IPS DF 6.9 (cell line): ENCODE measurements at regions not wholly inside any gene's neighbourhood (a gene's known extent, or its start where the extent isn't known, plus 50 kb on each side); places are given as distances from the start of the nearest gene placed in this dataset.

Source experiments
- DNase-seq: peaks from one replicate; pipeline ENCODE4 v3.0.0-alpha.2; 2013; ENCODE audit warnings: low read depth, low spot score
- H3K27ac ChIP-seq: one replicate; pipeline ENCODE4 v1.5.1; 2013; ENCODE audit warnings: low read length, control low read depth
- H3K27me3 ChIP-seq: 2 replicates; pipeline ENCODE4 v1.6.1; 2013; ENCODE audit warnings: mild to moderate bottlenecking, low read length; ENCODE audit not compliant: control insufficient read depth, insufficient read depth
- H3K36me3 ChIP-seq: 2 replicates; pipeline ENCODE4 v1.6.1; 2013; ENCODE audit warnings: low read length; ENCODE audit not compliant: control insufficient read depth, insufficient read depth
- H3K4me1 ChIP-seq: 2 replicates; pipeline ENCODE4 v1.6.1; 2013; ENCODE audit warnings: low read length; ENCODE audit not compliant: control insufficient read depth, insufficient read depth
- H3K4me3 ChIP-seq: 2 replicates; pipeline ENCODE4 v1.5.1; 2013; ENCODE audit warnings: mild to moderate bottlenecking, low read length
- H3K9me3 ChIP-seq: 2 replicates; pipeline ENCODE4 v1.6.1; 2013; ENCODE audit warnings: low read length, inconsistent platforms; ENCODE audit not compliant: control insufficient read depth, insufficient read depth
- WGBS: extraction: QIAGEN DNeasy Blood & Tissue Kit; methylation state at CpG from one replicate; pipeline ENCODE4 v1.1.7; 2013; ENCODE audit warnings: mixed read lengths, missing lambda C conversion rate; ENCODE audit not compliant: insufficient read length, insufficient coverage; 5-methylcytosine and 5-hydroxymethylcytosine counted together

DNA sequence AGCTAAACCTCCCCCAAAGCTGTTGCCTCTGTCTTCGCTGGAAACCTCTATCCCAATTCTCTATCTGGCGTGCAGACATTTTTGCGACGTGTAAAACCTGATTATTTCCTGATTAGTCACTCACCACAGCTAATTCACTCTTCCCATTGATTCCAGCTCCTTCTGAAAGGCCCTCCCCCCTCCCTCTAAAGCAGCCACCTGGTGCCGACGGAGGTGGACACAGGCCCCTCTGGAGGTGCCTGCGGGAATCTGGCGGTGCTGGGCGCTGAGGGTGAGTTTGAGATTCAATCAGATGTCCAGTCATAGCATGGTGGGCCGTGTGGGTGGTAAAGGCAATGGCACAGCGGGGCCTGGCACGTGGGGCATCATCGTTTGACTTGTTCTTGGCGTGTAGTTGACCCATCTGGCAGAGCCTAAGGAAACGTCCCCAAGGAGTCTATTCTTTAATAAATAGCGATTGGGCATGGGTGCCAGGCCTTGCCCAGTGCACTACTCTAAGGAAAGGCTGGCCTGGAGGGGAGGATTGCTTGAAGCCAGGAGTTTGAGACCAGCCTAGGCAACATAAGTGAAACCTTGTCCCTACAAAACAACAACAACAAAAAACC is 271.1 kb upstream of the MVB12B start:
- Histone ChIP-seq H3K27me3 (no peaks in the 10 kb centered on the region), H3K36me3 (no peaks in the 10 kb centered on the region), H3K4me1 (no peaks in the 10 kb centered on the region), H3K4me3 (no peak overlapping the region), H3K27ac (no peak overlapping the region), H3K9me3 (no peaks in the 10 kb centered on the region)
- no CpG with 5 or more reads among the region's 16 CpGs for WGBS
- no peak for DNase-seq

DNA sequence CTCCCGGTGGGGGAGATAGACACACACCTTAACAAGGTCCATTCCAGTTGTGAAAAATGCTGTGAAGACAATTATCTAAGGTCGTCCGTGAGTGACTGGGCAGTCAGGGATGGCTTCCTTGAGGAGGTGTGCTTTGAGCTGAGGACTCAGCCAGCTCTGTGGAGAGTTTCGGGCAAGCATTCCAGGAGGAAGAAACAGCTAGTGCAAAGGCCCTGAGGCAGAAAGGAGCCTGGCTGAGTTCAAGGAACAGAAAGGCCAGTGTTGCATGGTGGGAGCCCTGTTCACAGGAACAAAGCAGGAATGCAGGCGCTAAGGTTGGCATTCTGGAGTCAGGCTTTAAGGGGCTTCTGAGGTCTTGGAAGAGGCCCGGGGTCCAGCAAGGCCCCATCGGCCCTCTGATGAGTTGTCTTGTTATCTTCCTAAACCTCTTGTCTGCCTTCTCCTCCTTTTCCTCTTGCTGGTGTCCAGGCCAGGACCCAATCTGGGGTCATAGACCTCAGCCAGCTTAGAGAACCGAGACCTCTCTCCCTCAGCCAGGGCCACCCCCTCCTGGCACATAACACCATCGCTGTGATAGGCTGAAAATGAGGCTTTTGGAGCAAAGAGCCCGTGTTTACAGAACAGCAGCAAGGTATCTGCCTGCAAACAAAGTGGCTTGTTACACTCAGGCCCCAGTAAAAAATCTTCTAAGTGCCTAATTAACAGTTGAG is 270.2 kb upstream of the MVB12B start:
- no CpG with 5 or more reads among the region's 10 CpGs for WGBS
- no peaks in the 10 kb centered on the region for H3K9me3 ChIP-seq
- H3K4me3 ChIP-seq: no peak overlapping the region
- DNase-seq: no peak
- H3K4me1 ChIP-seq: no peaks in the 10 kb centered on the region
- H3K36me3 ChIP-seq: no peaks in the 10 kb centered on the region
- no peak overlapping the region for H3K27ac ChIP-seq
- no peaks in the 10 kb centered on the region for H3K27me3 ChIP-seq

GRCh38 chr9:126057121-126057825 is 269.4 kb upstream of the MVB12B start:
- Histone ChIP-seq H3K27me3 (no peaks in the 10 kb centered on the region), H3K9me3 (no peaks in the 10 kb centered on the region), H3K36me3 (no peaks in the 10 kb centered on the region), H3K4me3 (no peak overlapping the region), H3K4me1 (no peaks in the 10 kb centered on the region), H3K27ac (no peak overlapping the region)
- WGBS: 100% methylated on average over 1 of the region's 31 CpGs
- no peak for DNase-seq

- Histone ChIP-seq H3K4me1 (no peaks in the 10 kb centered on the region), H3K36me3 (no peaks in the 10 kb centered on the region), H3K4me3 (no peak overlapping the region), H3K27me3 (no peaks in the 10 kb centered on the region), H3K9me3 (no peaks in the 10 kb centered on the region), H3K27ac (no peak overlapping the region)
- no peak for DNase-seq
- WGBS: 100% methylated on average over 1 of the region's 9 CpGs
These were observed 268.6 kb upstream of the MVB12B start for GRCh38 chr9:126058011-126058531.

- H3K4me1 ChIP-seq: no peaks in the 10 kb centered on the region
- no CpG with 5 or more reads among the region's 16 CpGs for WGBS
- no peak overlapping the region for H3K4me3 ChIP-seq
- no peak for DNase-seq
- no peaks in the 10 kb centered on the region for H3K9me3 ChIP-seq
- H3K27ac ChIP-seq: no peak overlapping the region
- H3K27me3 ChIP-seq: no peaks in the 10 kb centered on the region
- H3K36me3 ChIP-seq: no peaks in the 10 kb centered on the region
These were observed 268.0 kb upstream of the MVB12B start for GRCh38 chr9:126058591-126058990.

DNA sequence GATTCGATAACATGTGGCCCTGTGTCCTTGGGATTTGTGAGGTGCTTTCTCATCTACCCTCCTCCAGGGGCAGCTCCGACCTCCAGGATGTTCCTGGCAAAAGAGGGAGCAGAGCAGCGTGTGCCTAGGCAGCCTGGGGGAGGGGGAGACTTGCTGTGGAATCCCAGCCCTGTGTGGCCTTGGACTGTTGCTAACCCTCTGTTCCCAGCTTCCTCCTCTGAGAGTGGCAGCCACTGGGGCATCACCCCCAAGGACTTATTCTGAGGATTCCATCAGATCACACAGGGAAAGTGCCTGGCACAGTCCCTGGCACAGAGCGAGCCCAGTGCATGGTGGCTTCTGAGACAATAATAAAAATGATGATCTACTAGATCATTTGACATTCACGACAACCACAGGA is 265.1 kb upstream of the MVB12B start:
- no peak overlapping the region for H3K27ac ChIP-seq
- H3K36me3 ChIP-seq: no peaks in the 10 kb centered on the region
- H3K9me3 ChIP-seq: no peaks in the 10 kb centered on the region
- no peaks in the 10 kb centered on the region for H3K27me3 ChIP-seq
- H3K4me1 ChIP-seq: no peaks in the 10 kb centered on the region
- DNase-seq: no peak
- WGBS: no CpG with 5 or more reads among the region's 5 CpGs
- no peak overlapping the region for H3K4me3 ChIP-seq

DNA sequence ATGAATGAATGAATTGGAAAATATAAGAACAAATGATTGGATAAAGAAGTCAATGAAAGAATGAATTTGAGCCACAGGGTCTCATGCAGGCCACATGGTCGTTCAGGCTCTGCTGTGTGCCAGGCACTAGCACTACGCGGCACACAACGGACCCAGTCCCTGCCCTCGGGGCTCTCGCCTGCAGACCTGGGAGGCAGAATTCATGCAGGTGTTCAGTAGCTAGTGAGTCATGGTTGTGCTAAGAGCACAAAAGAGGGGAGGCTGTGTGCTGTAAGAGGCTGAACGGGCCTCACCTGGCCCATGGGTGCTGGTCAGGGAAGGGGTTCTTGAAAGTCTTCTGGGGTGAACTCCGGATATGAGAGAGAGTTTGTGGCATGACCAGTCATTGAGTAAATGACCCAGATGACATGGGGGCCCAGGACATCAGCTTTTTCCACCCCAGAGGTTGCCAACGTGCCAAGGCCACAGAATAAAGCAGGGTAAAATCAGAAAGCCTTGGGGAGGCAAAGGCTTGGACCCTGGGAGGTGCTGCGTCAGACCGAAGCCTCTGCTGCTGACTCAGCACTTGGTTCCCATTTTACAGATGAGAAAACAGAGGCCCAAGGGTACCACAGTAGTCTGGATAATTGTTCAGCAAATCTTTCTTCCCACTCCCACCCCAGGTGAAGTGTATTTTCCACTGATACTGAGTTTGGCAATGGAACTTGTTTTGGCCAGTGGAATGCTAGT is 264.3 kb upstream of the MVB12B start:
- WGBS: no CpG with 5 or more reads among the region's 11 CpGs
- Histone ChIP-seq H3K27me3 (no peaks in the 10 kb centered on the region), H3K27ac (no peak overlapping the region), H3K36me3 (no peaks in the 10 kb centered on the region), H3K9me3 (no peaks in the 10 kb centered on the region), H3K4me1 (no peaks in the 10 kb centered on the region), H3K4me3 (no peak overlapping the region)
- no peak for DNase-seq

- Histone ChIP-seq H3K36me3 (no peaks in the 10 kb centered on the region), H3K27me3 (no peaks in the 10 kb centered on the region), H3K4me3 (no peak overlapping the region), H3K4me1 (no peaks in the 10 kb centered on the region), H3K9me3 (no peaks in the 10 kb centered on the region), H3K27ac (no peak overlapping the region)
- WGBS: no CpG with 5 or more reads among the region's 5 CpGs
- no peak for DNase-seq
These were observed 263.3 kb upstream of the MVB12B start for GRCh38 chr9:126063326-126063725.

GRCh38 chr9:126066131-126066530 is 260.5 kb upstream of the MVB12B start:
- H3K4me3 ChIP-seq: no peak overlapping the region
- H3K9me3 ChIP-seq: no peaks in the 10 kb centered on the region
- no CpG with 5 or more reads among the region's 6 CpGs for WGBS
- peaks cover 1% of the 10 kb centered on the region; the same call in 1 of the 2 replicates for H3K4me1 ChIP-seq
- no peaks in the 10 kb centered on the region for H3K27me3 ChIP-seq
- no peak overlapping the region for H3K27ac ChIP-seq
- DNase-seq: no peak
- no peaks in the 10 kb centered on the region for H3K36me3 ChIP-seq

- H3K27me3 ChIP-seq: no peaks in the 10 kb centered on the region
- no peaks in the 10 kb centered on the region for H3K9me3 ChIP-seq
- H3K4me1 ChIP-seq: peaks cover 1% of the 10 kb centered on the region; the same call in 1 of the 2 replicates
- H3K4me3 ChIP-seq: no peak overlapping the region
- no peak for DNase-seq
- no peak overlapping the region for H3K27ac ChIP-seq
- no CpG with 5 or more reads among the region's 4 CpGs for WGBS
- H3K36me3 ChIP-seq: no peaks in the 10 kb centered on the region
These were observed 259.4 kb upstream of the MVB12B start for GRCh38 chr9:126067031-126067734.
